HG02938 (cell line): ENCODE measurements at regions not wholly inside any gene's neighbourhood (a gene's known extent, or its start where the extent isn't known, plus 50 kb on each side); places are given as distances from the start of the nearest gene placed in this dataset.
"Not testable (repeated sequence)": the region's sequence is repeated elsewhere in the genome, so short reads cannot be mapped to it uniquely, and the experiment has no call there.

ENCODE experiments used
- ATAC-seq: cut with Tn5 transposase; IDR thresholded peaks from one replicate; pipeline ENCODE4 v1.9.1; 2021; ENCODE audit warnings: mild to moderate bottlenecking, moderate library complexity; ENCODE audit not compliant: unreplicated experiment

DNA sequence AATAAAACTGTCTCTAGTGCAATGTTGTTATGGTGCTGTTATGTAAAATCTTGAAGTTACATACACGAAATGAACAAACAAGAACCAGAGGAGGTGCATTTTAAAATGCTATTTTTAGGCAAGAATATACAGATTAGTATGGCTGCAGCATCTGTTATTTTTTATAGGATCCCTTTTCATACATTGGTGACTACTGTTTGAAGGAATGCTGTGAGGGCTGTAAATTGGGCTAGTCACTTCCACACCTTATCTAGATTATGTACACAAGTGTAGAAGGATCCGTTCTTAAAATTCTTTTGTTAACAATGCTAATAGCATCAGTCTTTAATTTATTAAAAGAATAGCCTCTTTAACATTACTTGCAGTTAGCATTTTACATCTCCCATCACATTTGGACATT, 284.3 kb upstream of the MDGA2 start:
- no peak for ATAC-seq

DNA sequence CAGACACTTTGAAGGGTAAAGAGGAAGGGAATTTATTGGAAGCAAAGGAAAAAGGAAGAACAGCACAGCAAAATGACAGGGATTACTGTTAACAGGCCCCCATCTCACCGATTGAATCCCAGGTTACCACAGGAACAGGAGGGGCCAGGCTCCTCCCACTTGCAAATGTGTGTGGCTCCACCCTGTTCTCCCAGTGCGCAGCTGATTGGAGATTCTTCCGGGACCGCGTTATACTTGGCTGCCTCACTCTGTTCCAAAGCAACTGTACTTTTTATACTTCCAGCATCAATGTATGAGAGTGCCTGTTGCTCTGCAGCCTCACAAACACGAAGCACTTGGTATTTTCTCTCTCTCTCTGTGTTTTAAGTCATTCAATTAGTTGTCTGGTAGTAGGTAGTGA, 273.6 kb upstream of the MDGA2 start:
- ATAC-seq = no peak

DNA sequence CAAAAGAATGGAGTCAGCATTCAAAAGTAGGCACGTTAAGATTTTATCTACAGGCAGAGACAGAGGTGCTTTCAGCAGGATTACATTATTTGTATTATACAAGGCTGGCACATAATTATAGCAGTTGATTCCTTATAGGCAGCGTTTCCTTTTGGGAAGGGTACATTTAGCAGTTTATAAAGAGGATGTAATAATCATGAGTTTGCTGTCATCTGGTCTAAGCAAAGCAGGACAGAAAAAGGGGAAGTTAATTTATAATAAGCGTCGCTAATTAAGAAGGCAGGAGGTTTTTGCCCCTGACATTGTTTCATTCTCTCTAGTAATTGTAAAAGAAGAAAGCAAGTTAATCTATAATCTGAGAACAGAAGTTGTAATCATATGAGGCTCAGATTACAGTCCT, 259.9 kb upstream of the MDGA2 start:
- no peak for ATAC-seq

DNA sequence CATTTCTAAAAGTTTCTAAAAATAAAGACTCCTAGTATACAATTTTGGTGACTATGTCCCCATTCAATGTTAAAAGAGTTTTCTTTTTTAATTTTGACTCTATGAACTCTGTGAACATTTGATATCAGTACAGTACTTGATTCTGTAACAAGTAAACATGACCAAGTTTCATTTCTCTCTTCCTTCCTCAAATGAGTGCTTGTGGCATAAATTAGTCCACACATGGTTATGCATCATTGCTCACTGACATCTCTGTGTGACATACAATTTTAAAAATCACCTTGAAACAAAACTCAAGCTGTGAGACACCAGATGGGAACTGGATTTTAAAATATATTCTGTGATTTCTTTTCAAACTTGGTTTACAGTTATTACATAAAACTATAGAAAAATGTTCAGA, 253.9 kb upstream of the MDGA2 start:
- ATAC-seq = peak; percentile 54

DNA sequence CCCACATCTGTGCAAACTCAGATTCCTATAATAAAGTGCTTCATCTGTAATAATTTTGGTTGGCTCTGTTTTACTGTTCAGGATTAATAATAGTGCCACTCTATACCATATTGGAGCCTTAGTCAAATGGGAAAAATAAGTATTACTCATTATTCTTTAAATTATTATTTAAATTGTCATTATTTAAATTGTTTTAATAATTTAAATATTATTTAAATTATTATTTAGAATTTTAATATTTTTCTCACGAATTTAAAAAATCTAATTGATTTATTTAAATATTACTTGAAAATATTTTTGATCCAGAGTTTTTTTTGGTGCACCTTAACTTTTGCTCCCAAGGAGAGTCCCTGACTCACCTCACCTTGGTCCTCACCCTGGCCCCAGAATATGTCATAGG, 245.7 kb upstream of the MDGA2 start:
- no peak for ATAC-seq

DNA sequence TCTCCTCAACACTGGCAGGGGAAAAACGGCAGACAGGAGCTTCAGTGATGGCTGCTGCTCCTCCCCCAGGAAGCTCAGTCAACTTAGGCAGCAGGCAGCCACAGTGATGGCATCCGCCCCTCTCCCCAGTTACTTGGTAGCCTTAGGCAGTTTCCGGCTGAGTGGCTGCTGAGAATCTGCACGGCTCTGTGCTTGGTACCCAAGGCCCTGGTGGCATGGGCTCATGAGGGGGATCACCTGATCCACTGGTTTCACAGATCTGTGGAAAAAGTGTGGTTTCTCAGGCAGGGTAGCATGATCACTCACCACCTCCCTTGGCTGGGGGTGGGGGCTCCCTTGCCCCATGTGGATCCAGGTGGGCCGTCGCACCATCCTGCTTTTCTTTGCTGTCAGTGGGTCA, 244.6 kb upstream of the MDGA2 start:
- ATAC-seq = no peak

DNA sequence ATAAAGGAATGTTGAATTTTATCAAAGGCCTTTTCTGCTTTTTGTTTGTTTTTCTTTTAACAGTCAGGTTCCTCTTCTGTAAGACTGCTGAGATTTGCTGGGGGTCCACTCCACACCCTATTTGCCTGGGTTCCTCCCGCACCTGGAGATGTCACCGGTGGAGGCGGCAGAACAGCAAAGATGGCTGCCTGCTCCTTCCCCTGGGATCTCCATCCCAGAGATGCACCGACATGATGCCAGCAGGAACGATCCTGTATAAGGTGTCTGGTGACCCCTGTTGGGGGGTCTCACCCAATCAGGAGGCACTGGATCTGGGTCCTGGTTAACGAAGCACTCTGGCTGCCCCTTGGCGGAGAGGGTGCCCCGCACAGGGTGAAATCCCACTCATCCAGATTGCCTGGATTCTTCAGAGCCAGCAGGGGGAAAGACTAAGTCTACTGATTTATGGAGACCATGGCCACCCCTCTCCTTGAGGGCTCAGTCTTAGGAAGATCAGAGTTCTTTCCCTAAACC, 244.0 kb upstream of the MDGA2 start:
- no peak for ATAC-seq

DNA sequence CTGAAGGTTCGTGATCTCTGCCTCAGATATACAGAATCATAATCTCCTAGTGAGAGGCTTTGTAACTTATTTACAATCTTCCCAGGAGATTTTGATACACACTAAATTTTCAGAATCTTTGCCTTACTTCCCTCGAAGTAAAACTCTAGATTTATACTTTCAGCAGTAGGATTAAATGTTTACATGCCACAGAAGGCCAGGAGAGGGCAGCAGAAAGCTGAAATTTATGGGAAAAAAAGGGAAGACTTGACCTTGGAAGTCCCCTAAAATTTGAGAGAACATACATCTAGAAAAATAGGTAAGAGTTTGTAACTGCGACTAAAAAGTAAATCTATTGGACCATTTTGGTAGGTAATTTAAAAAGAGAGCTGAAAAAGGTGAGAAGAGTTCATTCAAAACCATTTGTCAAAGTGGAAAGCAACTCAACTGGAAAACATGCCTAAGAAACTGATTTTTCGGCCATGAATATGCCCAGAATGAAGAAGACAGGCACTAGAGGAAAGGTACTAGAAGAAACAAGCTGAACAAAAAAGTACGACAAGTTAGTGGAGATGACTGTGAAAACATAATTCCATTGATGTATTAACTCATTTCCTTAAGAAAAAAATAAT, 242.0 kb upstream of the MDGA2 start:
- ATAC-seq = no peak

DNA sequence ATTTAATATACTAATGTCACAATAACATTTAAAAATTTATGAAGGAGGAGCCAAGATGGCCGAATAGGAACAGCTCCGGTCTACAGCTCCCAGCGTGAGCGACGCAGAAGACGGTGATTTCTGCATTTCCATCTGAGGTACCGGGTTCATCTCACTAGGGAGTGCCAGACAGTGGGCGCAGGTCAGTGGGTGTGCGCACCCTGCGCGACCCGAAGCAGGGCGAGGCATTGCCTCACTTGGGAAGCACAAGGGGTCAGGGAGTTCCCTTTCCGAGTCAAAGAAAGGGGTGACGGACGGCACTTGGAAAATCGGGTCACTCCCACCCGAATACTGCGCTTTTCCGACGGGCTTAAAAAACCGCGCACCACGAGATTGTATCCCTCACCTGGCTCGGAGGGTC, 225.7 kb upstream of the MDGA2 start:
- not testable (repeated sequence) for ATAC-seq

DNA sequence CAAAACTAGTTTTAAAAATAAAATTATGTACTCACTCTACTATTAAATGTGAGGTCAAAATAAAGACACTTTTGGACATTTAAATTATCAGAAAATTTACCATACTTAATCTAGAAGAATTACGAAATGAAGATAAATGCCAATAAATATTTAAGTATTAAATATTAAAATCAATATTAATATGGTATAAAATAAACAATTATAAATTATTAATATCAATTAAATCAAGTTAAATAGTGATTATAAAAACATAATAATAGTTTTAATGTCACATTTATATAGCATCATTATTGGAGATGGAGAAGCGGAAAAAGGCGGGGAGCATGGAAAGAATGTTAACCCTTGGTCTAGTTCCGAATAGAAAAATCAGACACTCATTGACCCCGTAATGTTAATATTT, 224.3 kb upstream of the MDGA2 start:
- no peak for ATAC-seq

DNA sequence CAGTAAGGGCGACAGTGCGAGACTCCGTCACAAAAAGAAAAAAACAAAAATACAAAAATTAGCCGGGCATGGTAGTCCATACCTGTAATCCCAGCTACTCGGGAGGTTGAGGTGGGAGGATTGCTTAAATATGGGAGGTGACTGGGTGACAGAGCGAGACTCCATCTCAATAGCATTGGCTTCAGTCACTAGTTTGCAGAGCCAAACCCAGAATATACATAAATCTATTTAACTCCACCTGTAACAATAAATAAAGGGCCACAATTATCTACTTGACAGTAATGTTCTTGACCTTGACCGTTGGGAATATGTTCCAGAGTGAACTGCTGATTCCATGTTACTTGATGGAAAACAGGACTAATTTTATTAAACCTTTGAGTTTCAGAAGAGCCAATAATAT, 198.9 kb upstream of the MDGA2 start:
- ATAC-seq = no peak

DNA sequence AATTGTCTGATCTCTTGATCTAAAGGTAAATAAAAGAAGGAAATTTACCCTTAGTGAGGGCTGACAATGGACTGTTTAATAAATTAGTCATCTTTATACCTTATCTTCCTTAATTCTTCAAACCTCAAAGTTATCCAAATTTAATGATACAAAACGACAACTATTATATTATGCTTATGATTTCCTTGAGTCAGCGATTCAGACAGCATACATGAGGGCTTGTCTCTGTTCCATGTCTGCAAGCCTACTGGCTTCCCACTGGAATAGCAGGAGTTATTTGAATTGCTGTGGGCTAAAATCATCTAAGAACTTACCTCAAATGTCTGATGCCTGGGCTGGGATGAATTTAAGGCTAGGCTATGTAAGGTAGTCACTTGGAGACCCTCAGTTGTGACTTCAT, 197.2 kb upstream of the MDGA2 start:
- no peak for ATAC-seq

DNA sequence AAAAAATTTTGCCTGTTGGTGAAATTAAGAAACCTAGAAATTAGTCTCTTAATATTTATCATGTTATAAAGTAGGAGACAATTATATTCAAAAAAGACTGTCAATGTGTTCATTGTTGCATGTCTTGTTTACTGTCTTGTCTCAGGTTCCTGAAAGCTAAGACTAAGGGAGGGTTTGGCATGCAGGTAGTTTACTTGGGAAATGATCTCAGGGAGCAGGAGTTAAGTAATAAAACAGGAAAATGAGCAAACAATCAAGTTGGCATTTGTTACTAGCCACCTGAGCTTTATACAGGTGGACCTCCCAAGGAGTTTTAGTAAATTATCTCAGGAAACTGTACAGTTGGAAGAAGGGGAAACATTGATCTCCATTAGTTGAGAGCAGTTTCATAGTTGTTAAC, 188.0 kb upstream of the MDGA2 start:
- no peak for ATAC-seq

DNA sequence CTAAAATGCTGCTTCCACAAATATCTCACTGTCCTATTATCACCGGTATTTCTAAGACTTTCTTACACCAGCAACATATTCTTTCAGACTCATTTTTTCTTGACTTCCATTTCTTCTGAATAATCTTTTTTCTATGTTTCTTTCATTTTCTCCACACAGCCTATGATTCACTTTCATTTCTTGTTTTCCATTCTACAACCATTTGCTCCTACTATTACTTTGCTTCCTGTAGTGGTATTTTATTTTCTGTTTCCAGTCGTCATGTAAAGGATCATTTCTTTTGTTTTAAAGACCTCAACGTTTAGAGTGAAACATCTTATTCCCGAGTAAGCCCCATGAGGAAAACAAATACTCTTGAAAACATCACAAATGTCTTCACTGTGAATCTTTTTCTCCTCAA, 182.2 kb upstream of the MDGA2 start:
- ATAC-seq = no peak

DNA sequence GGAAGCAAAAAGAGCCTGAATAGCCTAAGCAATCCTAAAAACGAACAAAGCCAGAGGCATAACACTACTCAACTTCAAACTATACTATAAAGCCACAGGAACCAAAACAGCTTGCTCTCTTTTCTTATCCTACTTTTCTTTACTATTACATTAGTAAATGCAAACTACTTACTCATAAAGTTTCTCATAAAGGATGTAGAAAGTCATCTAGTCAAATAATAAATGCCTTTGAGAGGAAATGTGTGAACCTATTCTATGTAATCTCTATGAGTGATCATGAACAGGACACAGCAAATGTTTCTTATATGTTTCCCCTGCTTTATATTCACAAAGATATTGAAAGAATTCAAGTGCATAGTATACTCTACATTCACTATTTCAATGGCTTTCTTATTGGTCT, 176.9 kb upstream of the MDGA2 start:
- ATAC-seq = no peak

DNA sequence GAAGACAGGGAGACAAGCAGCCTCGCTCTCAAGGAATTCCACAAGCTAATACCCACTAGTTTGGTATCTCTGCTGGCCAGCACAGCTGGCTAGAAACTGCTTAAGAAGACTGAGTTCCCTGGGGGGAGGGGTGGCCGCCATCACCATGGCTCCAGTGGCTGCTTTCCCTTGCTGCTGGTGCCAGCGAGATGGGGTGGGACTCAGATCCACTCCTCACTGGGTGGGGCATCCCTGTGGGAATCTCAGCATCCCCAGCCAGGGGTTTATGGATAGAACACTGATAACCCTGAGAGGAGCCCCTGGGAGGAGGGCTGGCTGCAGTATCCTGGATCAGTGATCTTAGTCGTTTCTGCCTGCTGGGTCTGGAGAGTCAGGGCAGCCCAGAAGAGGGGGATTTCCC, 170.6 kb upstream of the MDGA2 start:
- ATAC-seq = no peak

DNA sequence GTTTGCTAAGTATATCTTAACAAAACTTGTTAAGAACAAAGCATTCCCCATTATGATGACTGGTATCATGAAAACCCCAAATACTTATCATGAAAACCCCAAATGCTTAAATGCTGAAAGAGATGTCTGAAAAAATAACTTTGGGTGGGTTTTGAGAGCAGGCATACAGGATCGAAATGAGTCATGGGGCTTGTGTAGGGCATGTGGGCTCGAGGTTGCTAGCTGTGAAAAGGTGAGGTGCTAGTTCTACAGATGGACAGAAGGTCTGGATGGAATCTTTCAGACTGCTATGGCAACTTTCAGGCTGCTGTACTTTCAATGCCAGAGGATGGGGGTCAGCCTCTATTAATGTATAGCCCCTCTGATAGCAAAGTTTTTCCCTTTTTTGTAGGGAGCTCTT, 167.8 kb upstream of the MDGA2 start:
- ATAC-seq = no peak

DNA sequence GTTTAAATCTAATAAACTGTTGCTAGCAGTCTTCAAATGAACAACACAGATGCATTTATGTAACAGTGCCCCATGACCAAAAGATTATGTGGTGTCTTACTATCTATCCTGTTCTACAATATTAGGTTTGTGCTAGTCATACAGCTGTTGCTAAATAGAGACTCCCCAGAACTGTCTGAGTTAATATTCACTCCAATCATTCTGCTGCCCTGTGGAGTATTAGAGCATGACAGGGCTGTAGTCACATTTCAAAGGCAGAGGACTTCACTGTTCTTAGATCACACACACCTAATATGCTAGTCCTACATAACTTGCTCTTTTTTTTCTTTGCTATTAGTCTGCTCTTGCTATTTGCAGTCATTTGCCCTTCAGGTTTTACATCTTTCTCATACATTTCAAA, 157.6 kb upstream of the MDGA2 start:
- no peak for ATAC-seq

DNA sequence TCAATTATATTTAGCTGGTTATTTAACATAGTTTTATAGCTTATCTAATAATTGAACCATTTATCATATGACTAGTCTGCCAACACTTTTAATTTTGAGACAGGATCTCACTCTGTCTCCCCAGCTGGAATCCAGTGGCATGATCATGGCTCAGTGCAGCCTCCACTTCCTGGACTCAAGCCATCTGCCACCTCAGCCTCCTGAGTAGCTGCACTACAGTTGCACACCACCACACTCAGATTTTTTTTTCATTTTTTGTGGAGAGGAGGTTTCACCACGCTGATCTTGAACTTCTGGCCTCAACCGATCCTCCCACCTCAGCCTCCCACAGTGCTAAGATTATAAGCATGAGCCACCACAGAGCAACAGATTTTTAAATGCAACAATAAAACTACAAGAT, 151.4 kb upstream of the MDGA2 start:
- no peak for ATAC-seq

DNA sequence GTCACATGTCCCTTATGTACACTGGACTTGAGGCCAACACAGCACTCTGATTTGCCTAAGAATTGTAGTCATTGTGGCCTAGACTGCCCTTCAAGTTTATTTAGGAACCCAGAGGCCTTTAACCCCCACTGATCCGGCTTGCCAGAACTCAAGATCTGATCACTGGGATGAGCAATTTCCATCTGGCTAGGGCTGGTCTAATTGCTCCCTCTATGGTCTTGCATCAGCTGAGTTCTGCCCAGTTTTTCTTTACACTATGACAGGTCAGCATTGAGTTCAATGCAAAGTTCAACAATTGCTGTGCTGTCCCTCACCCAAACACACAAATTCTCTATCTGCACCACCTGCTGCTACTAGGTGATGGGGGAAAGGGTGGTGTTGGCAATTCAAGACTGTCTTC, 146.9 kb upstream of the MDGA2 start:
- no peak for ATAC-seq

DNA sequence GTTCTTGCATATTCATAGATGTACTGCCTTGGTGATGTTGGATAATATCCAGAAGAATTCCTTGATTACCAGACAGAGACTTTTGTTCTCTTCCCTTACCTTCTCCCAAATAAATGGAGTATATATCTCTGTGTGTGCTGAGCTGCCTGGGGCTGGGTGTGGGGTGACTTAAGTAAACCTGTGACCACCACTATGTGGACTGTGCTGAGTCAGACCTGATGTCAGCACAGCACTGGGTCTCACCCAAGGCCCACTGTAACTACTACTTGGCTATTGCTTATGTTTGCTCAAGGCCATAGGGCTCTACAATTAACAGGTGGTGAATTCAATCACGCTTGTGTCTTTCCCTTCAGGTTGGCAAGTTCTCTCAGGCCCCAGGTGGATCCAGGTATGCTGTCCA, 145.7 kb upstream of the MDGA2 start:
- no peak for ATAC-seq

DNA sequence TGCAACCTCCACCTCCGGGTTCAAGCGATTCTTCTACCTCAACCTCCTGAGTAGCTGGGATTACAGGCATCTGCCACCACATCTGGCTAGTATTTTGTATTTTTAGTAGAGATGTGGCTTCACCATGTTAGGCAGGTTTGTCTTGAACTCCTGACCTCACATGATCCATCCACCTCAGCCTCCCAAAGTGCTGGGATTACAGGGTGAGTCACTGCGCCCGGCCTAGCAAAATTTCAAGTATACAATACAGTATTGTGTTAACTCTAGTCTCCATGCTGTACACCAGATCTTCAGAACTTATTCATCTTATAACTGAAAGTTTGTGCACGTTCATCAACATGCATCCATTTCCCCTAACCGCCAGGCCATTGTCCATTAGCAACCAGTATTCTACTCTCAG, 115.1 kb upstream of the MDGA2 start:
- ATAC-seq = no peak

DNA sequence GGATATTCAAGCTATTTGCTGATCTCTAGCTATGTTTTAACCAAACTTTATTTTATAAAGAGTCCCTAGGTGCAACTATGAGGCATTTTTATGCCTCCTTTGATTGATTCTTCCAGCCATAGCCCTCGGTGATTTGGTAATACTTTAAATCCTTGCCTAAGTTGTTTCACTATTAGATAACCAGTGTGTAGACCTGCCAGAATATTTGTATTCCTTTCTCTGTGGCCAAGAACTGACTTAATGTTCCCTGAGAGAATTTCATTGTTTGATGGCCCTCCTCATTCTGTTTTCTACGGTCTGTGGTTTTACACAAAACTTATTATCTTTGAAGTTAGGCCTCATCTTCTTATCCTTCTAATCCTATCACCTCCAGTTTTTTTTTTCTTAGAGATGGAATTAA, 109.7 kb upstream of the MDGA2 start:
- ATAC-seq = no peak

DNA sequence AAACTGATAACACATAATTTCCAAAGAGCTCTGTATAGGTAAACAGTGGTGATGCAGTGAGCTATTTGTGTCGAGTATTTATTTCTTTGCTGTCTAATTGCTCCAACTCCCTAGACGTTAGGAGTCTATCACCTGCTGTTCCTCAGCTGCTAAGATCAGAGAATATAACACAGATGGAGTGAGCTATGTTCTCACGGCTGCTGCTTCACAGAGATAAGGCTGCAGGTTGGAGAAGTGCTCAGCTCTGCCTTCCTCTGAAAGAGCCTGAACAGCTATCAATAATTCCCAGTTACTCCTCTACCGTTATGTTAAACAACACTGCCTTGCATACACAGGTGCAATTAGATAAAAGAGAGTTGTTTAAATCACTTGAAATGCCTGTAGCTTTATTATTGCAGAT, 103.2 kb upstream of the MDGA2 start:
- ATAC-seq = no peak
